ENCODE measurements at regions not wholly inside any gene's neighbourhood (a gene's known extent, or its start where the extent isn't known, plus 50 kb on each side); places are given as distances from the start of the nearest gene placed in this dataset.

GRCh38 chr9:79962150-79962549, 390.4 kb downstream of the TLE4 start:
- H3K9ac ChIP-seq (ENCODE audit: low read depth, low read length), result no peak overlapping the region
- H3K4me2 ChIP-seq (ENCODE audit: low read length), result no peak overlapping the region
- H3K36me3 ChIP-seq (ENCODE audit: insufficient read depth, low read length), result no peaks in the 10 kb centered on the region
- no peak overlapping the region for H3K4me3 ChIP-seq (ENCODE audit: low read length)
- H3K27me3 ChIP-seq (ENCODE audit: control insufficient read depth, insufficient read depth, low read length), result no peaks in the 10 kb centered on the region
- no peaks in the 10 kb centered on the region for H3K9me3 ChIP-seq (replicated peaks; ENCODE audit: low read length)
- H3K4me1 ChIP-seq (ENCODE audit: control insufficient read depth, insufficient read depth, low read length), result no peaks in the 10 kb centered on the region

GRCh38 chr9:79955300-79955699, 383.5 kb downstream of the TLE4 start:
- no peak overlapping the region for H3K9ac ChIP-seq (ENCODE audit: low read depth, low read length)
- peaks cover 11% of the 10 kb centered on the region for H3K4me1 ChIP-seq (ENCODE audit: control insufficient read depth, insufficient read depth, low read length)
- H3K9me3 ChIP-seq (replicated peaks; ENCODE audit: low read length), result no peaks in the 10 kb centered on the region
- H3K4me3 ChIP-seq (ENCODE audit: low read length), result no peak overlapping the region
- H3K4me2 ChIP-seq (ENCODE audit: low read length), result no peak overlapping the region
- H3K27me3 ChIP-seq (ENCODE audit: control insufficient read depth, insufficient read depth, low read length), result no peaks in the 10 kb centered on the region
- H3K36me3 ChIP-seq (ENCODE audit: insufficient read depth, low read length), result no peaks in the 10 kb centered on the region

GRCh38 chr9:79953908-79954307, 382.1 kb downstream of the TLE4 start:
- H3K36me3 ChIP-seq (ENCODE audit: insufficient read depth, low read length), result no peaks in the 10 kb centered on the region
- H3K9ac ChIP-seq (ENCODE audit: low read depth, low read length), result no peak overlapping the region
- H3K27me3 ChIP-seq (ENCODE audit: control insufficient read depth, insufficient read depth, low read length), result no peaks in the 10 kb centered on the region
- H3K4me2 ChIP-seq (ENCODE audit: low read length), result no peak overlapping the region
- peaks cover 11% of the 10 kb centered on the region for H3K4me1 ChIP-seq (ENCODE audit: control insufficient read depth, insufficient read depth, low read length)
- H3K9me3 ChIP-seq (replicated peaks; ENCODE audit: low read length), result no peaks in the 10 kb centered on the region
- H3K4me3 ChIP-seq (ENCODE audit: low read length), result no peak overlapping the region

GRCh38 chr9:79952401-79952800, 380.6 kb downstream of the TLE4 start:
- Histone ChIP-seq H3K9me3 (replicated peaks; ENCODE audit: low read length) (no peaks in the 10 kb centered on the region), H3K4me2 (ENCODE audit: low read length) (no peak overlapping the region), H3K4me3 (ENCODE audit: low read length) (no peak overlapping the region), H3K36me3 (ENCODE audit: insufficient read depth, low read length) (no peaks in the 10 kb centered on the region), H3K4me1 (ENCODE audit: control insufficient read depth, insufficient read depth, low read length) (peaks cover 11% of the 10 kb centered on the region), H3K9ac (ENCODE audit: low read depth, low read length) (no peak overlapping the region), H3K27me3 (ENCODE audit: control insufficient read depth, insufficient read depth, low read length) (no peaks in the 10 kb centered on the region)

- Histone ChIP-seq H3K36me3 (ENCODE audit: insufficient read depth, low read length) (no peaks in the 10 kb centered on the region), H3K4me1 (ENCODE audit: control insufficient read depth, insufficient read depth, low read length) (peaks cover 21% of the 10 kb centered on the region), H3K9me3 (replicated peaks; ENCODE audit: low read length) (no peaks in the 10 kb centered on the region), H3K4me2 (ENCODE audit: low read length) (no peak overlapping the region), H3K9ac (ENCODE audit: low read depth, low read length) (no peak overlapping the region), H3K4me3 (ENCODE audit: low read length) (no peak overlapping the region), H3K27me3 (ENCODE audit: control insufficient read depth, insufficient read depth, low read length) (no peaks in the 10 kb centered on the region)
Measured at GRCh38 chr9:79946712-79947111, 374.9 kb downstream of the TLE4 start.

GRCh38 chr9:79945495-79945894, 373.7 kb downstream of the TLE4 start:
- Histone ChIP-seq H3K36me3 (ENCODE audit: insufficient read depth, low read length) (no peaks in the 10 kb centered on the region), H3K27me3 (ENCODE audit: control insufficient read depth, insufficient read depth, low read length) (no peaks in the 10 kb centered on the region), H3K4me2 (ENCODE audit: low read length) (peak overlapping the region; percentile 4), H3K9ac (ENCODE audit: low read depth, low read length) (no peak overlapping the region), H3K9me3 (replicated peaks; ENCODE audit: low read length) (no peaks in the 10 kb centered on the region), H3K4me3 (ENCODE audit: low read length) (no peak overlapping the region), H3K4me1 (ENCODE audit: control insufficient read depth, insufficient read depth, low read length) (peaks cover 21% of the 10 kb centered on the region)

- H3K4me3 ChIP-seq (ENCODE audit: low read length), result no peak overlapping the region
- no peaks in the 10 kb centered on the region for H3K36me3 ChIP-seq (ENCODE audit: insufficient read depth, low read length)
- no peaks in the 10 kb centered on the region for H3K9me3 ChIP-seq (replicated peaks; ENCODE audit: low read length)
- H3K4me2 ChIP-seq (ENCODE audit: low read length), result peak overlapping the region; percentile 4
- H3K9ac ChIP-seq (ENCODE audit: low read depth, low read length), result no peak overlapping the region
- no peaks in the 10 kb centered on the region for H3K27me3 ChIP-seq (ENCODE audit: control insufficient read depth, insufficient read depth, low read length)
- peaks cover 21% of the 10 kb centered on the region for H3K4me1 ChIP-seq (ENCODE audit: control insufficient read depth, insufficient read depth, low read length)
Measured at GRCh38 chr9:79945016-79945415, 373.3 kb downstream of the TLE4 start.

- H3K4me3 ChIP-seq (ENCODE audit: low read length), result no peak overlapping the region
- peaks cover 12% of the 10 kb centered on the region for H3K4me1 ChIP-seq (ENCODE audit: control insufficient read depth, insufficient read depth, low read length)
- H3K4me2 ChIP-seq (ENCODE audit: low read length), result no peak overlapping the region
- H3K9me3 ChIP-seq (replicated peaks; ENCODE audit: low read length), result no peaks in the 10 kb centered on the region
- no peaks in the 10 kb centered on the region for H3K36me3 ChIP-seq (ENCODE audit: insufficient read depth, low read length)
- H3K9ac ChIP-seq (ENCODE audit: low read depth, low read length), result no peak overlapping the region
- no peaks in the 10 kb centered on the region for H3K27me3 ChIP-seq (ENCODE audit: control insufficient read depth, insufficient read depth, low read length)
Measured at GRCh38 chr9:79940919-79941318, 369.2 kb downstream of the TLE4 start.

- H3K36me3 ChIP-seq (ENCODE audit: insufficient read depth, low read length), result no peaks in the 10 kb centered on the region
- no peak overlapping the region for H3K9ac ChIP-seq (ENCODE audit: low read depth, low read length)
- H3K4me3 ChIP-seq (ENCODE audit: low read length), result no peak overlapping the region
- H3K4me2 ChIP-seq (ENCODE audit: low read length), result peak overlapping the region; percentile 5
- peaks cover under 1% of the 10 kb centered on the region for H3K4me1 ChIP-seq (ENCODE audit: control insufficient read depth, insufficient read depth, low read length)
- no peaks in the 10 kb centered on the region for H3K9me3 ChIP-seq (replicated peaks; ENCODE audit: low read length)
- H3K27me3 ChIP-seq (ENCODE audit: control insufficient read depth, insufficient read depth, low read length), result no peaks in the 10 kb centered on the region
Measured at GRCh38 chr9:79939819-79940218, 368.1 kb downstream of the TLE4 start.

- Histone ChIP-seq H3K9me3 (replicated peaks; ENCODE audit: low read length) (no peaks in the 10 kb centered on the region), H3K9ac (ENCODE audit: low read depth, low read length) (no peak overlapping the region), H3K4me2 (ENCODE audit: low read length) (no peak overlapping the region), H3K4me3 (ENCODE audit: low read length) (no peak overlapping the region), H3K4me1 (ENCODE audit: control insufficient read depth, insufficient read depth, low read length) (no peaks in the 10 kb centered on the region), H3K27me3 (ENCODE audit: control insufficient read depth, insufficient read depth, low read length) (no peaks in the 10 kb centered on the region), H3K36me3 (ENCODE audit: insufficient read depth, low read length) (no peaks in the 10 kb centered on the region)
Measured at GRCh38 chr9:79936336-79936735, 364.6 kb downstream of the TLE4 start.

- Histone ChIP-seq H3K27me3 (ENCODE audit: control insufficient read depth, insufficient read depth, low read length) (no peaks in the 10 kb centered on the region), H3K36me3 (ENCODE audit: insufficient read depth, low read length) (no peaks in the 10 kb centered on the region), H3K9ac (ENCODE audit: low read depth, low read length) (no peak overlapping the region), H3K4me1 (ENCODE audit: control insufficient read depth, insufficient read depth, low read length) (no peaks in the 10 kb centered on the region), H3K4me2 (ENCODE audit: low read length) (no peak overlapping the region), H3K9me3 (replicated peaks; ENCODE audit: low read length) (no peaks in the 10 kb centered on the region), H3K4me3 (ENCODE audit: low read length) (no peak overlapping the region)
Measured at GRCh38 chr9:79929285-79929684, 357.5 kb downstream of the TLE4 start.

- Histone ChIP-seq H3K4me1 (ENCODE audit: control insufficient read depth, insufficient read depth, low read length) (no peaks in the 10 kb centered on the region), H3K36me3 (ENCODE audit: insufficient read depth, low read length) (no peaks in the 10 kb centered on the region), H3K4me3 (ENCODE audit: low read length) (no peak overlapping the region), H3K27me3 (ENCODE audit: control insufficient read depth, insufficient read depth, low read length) (no peaks in the 10 kb centered on the region), H3K4me2 (ENCODE audit: low read length) (no peak overlapping the region), H3K9ac (ENCODE audit: low read depth, low read length) (no peak overlapping the region), H3K9me3 (replicated peaks; ENCODE audit: low read length) (no peaks in the 10 kb centered on the region)
Measured at GRCh38 chr9:79928661-79929223, 357.0 kb downstream of the TLE4 start.
